K562 (cell line): ENCODE measurements at regions not wholly inside any gene's neighbourhood (a gene's known extent, or its start where the extent isn't known, plus 50 kb on each side); places are given as distances from the start of the nearest gene placed in this dataset.

Experiments used
- ATAC-seq: fragments of 200-7000 bp; cut with Tn5 transposase; 3 replicates; pipeline ENCODE4 v1.9.1; 2020; ENCODE audit warnings: moderate library complexity
- BruUV-seq: library from RNA; stranded (reverse); fragments of 400-500 nt; replicated peaks from 2 replicates; lab custom pipeline; 2021; lab: Mats Ljungman, UMichigan
- CTCF ChIA-PET: fragments of 300-600 bp; formaldehyde crosslinking; extraction: SDS; loops from one replicate; lab custom pipeline; 2021; ENCODE audit warnings: low intra/inter-chr PET ratio; lab: Yijun Ruan, JAX
- POLR2A ChIA-PET: fragments of 300-600, 350-650 bp; sonication (Branson Sonifier 250); formaldehyde crosslinking; extraction: SDS; loops from one replicate; lab custom pipeline; 2021; ENCODE audit warnings: antibody characterized with exemption, inconsistent platforms; lab: Yijun Ruan, JAX
- DNase-seq, 4 experiments: peaks; one replicate each; pipeline versions ENCODE4 v3.0.0 to v3.0.0-alpha.2; 2011 to 2018; ENCODE audit warnings: low spot score in 3 of 4, mixed read lengths in 3 of 4; ENCODE audit errors: extremely low read depth in 1 of 4
- FAIRE-seq: peaks from 2 replicates; lab custom pipeline; 2011; peaks lifted over from hg19 to GRCh38; lab: Jason Lieb, UNC
- H2AFZ ChIP-seq: 2 replicates; pipeline ENCODE4 v1.6.0; 2011; ENCODE audit warnings: low read depth, low read length, control low read depth, inconsistent platforms
- H3K27ac ChIP-seq: fragments of 200-600 bp; 3 replicates; pipeline ENCODE4 v1.8.0; 2011; ENCODE audit warnings: low read depth, mild to moderate bottlenecking, control low read depth, inconsistent platforms, low read length, moderate library complexity, mixed read lengths; ENCODE audit errors: extremely low read depth
- H3K27me3 ChIP-seq, 2 experiments: fragments of 300-600 bp in 1 of 2; 2 replicates in 1 of 2; 3 replicates in 1 of 2; pipeline versions ENCODE4 v1.6.0 to v1.8.0; 2011; ENCODE audit warnings: inconsistent platforms in 2 of 2, low read length in 2 of 2, mild to moderate bottlenecking in 1 of 2, mixed read lengths in 1 of 2, moderate library complexity in 1 of 2; ENCODE audit not compliant: control insufficient read depth in 2 of 2, insufficient read depth in 2 of 2
- H3K36me3 ChIP-seq: fragments of 300-600 bp; 3 replicates; pipeline ENCODE4 v1.8.0; 2011; ENCODE audit warnings: mild to moderate bottlenecking, low read length, inconsistent platforms; ENCODE audit not compliant: control insufficient read depth, insufficient read depth
- H3K4me1 ChIP-seq, 2 experiments: fragments of 200-600 bp in 1 of 2; replicated peaks in 1 of 2; 2 replicates in 1 of 2; 3 replicates in 1 of 2; pipeline versions ENCODE4 v1.5.1 to v1.8.0; 2011; ENCODE audit warnings: inconsistent platforms in 2 of 2, low read length in 2 of 2, mild to moderate bottlenecking in 1 of 2, mixed read lengths in 1 of 2, moderate library complexity in 1 of 2; ENCODE audit not compliant: control insufficient read depth in 2 of 2, insufficient read depth in 2 of 2
- H3K4me2 ChIP-seq: 2 replicates; pipeline ENCODE4 v1.6.1; 2011; ENCODE audit warnings: low read length, control low read depth, inconsistent platforms, mixed read lengths; ENCODE audit not compliant: insufficient read depth
- H3K4me3 ChIP-seq: fragments of 200-600 bp; sonication (generic), shearing (Covaris generic); 2 replicates; pipeline ENCODE4 v1.5.1; 2016; ENCODE audit warnings: control low read depth, inconsistent platforms
- H3K79me2 ChIP-seq: fragments of 200-600 bp; 3 replicates; pipeline ENCODE4 v1.8.0; 2011; ENCODE audit warnings: low read length, inconsistent platforms; ENCODE audit not compliant: control insufficient read depth, insufficient read depth
- H3K9ac ChIP-seq, 2 experiments: 2 replicates each; pipeline versions ENCODE4 v1.6.0 to v1.6.1; 2011; ENCODE audit warnings: low read depth in 2 of 2, low read length in 2 of 2, control low read depth in 1 of 2, inconsistent platforms in 1 of 2, mild to moderate bottlenecking in 1 of 2, mixed read lengths in 1 of 2; ENCODE audit not compliant: insufficient read depth in 1 of 2
- H3K9me1 ChIP-seq: one replicate; pipeline ENCODE4 v1.6.0; 2011; ENCODE audit warnings: inconsistent platforms, mild to moderate bottlenecking, low read length, moderate library complexity; ENCODE audit not compliant: control insufficient read depth, insufficient read depth
- H3K9me3 ChIP-seq: replicated peaks from 2 replicates; pipeline ENCODE4 v1.5.1; 2011; ENCODE audit warnings: low read depth, low read length, inconsistent platforms; ENCODE audit not compliant: control insufficient read depth, insufficient read depth
- H4K20me1 ChIP-seq: replicated peaks from 2 replicates; pipeline ENCODE4 v1.6.1; 2011; ENCODE audit warnings: low read length, inconsistent platforms, mixed read lengths; ENCODE audit not compliant: control insufficient read depth, insufficient read depth
- ATF2 ChIP-seq: sonication (generic); formaldehyde crosslinking; IDR thresholded peaks from 2 replicates; pipeline ENCODE4 v1.8.1; 2022; ENCODE audit warnings: missing genetic modification reagents
- BRF2 ChIP-seq: IDR thresholded peaks from 3 replicates; pipeline ENCODE4 v1.6.1; 2011; ENCODE audit warnings: borderline replicate concordance, mild to moderate bottlenecking; ENCODE audit not compliant: insufficient read length, insufficient read depth
- CHAMP1 ChIP-seq: fragments of 450-650 bp; IDR thresholded peaks from 2 replicates; pipeline ENCODE4 v1.6.1; 2016; ENCODE audit warnings: mild to moderate bottlenecking
- ELF1 ChIP-seq: fragments of 200-800 bp; sonication (Bioruptor generic); IDR thresholded peaks from 2 replicates; pipeline ENCODE4 v1.6.1; 2016; ENCODE audit warnings: missing genetic modification characterization, missing compliant biosample characterization
- FOXA1 ChIP-seq: fragments of 450-650 bp; IDR thresholded peaks from 2 replicates; pipeline ENCODE4 v1.6.1; 2016; ENCODE audit warnings: mild to moderate bottlenecking, borderline replicate concordance
- FOXA3 ChIP-seq, 2 experiments: fragments of 450-650 bp in 1 of 2; sonication (generic) in 1 of 2; formaldehyde crosslinking; IDR thresholded peaks in 1 of 2; conservative IDR thresholded peaks in 1 of 2; 2 replicates each; pipeline versions ENCODE4 v1.4.0 to v1.8.0; 2020 to 2022; ENCODE audit warnings: mild to moderate bottlenecking in 2 of 2, missing genetic modification reagents in 1 of 2
- LEF1 ChIP-seq: fragments of 450-650 bp; IDR thresholded peaks from 2 replicates; pipeline ENCODE4 v1.6.1; 2016; ENCODE audit warnings: mild to moderate bottlenecking
- MEIS2 ChIP-seq: fragments of 450-650 bp; IDR thresholded peaks from 2 replicates; pipeline ENCODE4 v1.6.1; 2014; ENCODE audit warnings: mild to moderate bottlenecking; ENCODE audit not compliant: partially characterized antibody
- ZBED1 ChIP-seq: IDR thresholded peaks from 2 replicates; pipeline ENCODE4 v1.6.1; 2014
- ZBTB9 ChIP-seq: fragments of 450-650 bp; formaldehyde crosslinking; IDR thresholded peaks from 2 replicates; pipeline ENCODE4 v1.4.0; 2020; ENCODE audit warnings: mild to moderate bottlenecking, moderate library complexity
- ZMIZ1 ChIP-seq, 2 experiments: fragments of 150-350 bp in 1 of 2; IDR thresholded peaks; 2 replicates each; pipeline ENCODE4 v1.6.1; 2012 to 2016; ENCODE audit warnings: low read depth in 2 of 2, low read length in 2 of 2, mild to moderate bottlenecking in 1 of 2, moderate library complexity in 1 of 2
- ZNF232 ChIP-seq: sonication (generic); formaldehyde crosslinking; IDR thresholded peaks from 2 replicates; pipeline ENCODE4 v1.8.0; 2022; ENCODE audit warnings: mild to moderate bottlenecking, missing genetic modification reagents
- ZNF384 ChIP-seq: IDR thresholded peaks from 2 replicates; pipeline ENCODE4 v1.6.1; 2012; ENCODE audit warnings: low read depth, low read length, improper control_type of control experiment
- WGBS: fragments of 100-300 bp; shearing (Covaris generic); methylation state at CpG from one replicate; pipeline ENCODE4 v1.1.6; 2016; ENCODE audit warnings: low coverage, mixed read lengths; ENCODE audit not compliant: insufficient coverage; ENCODE audit errors: missing lambda C conversion rate; 5-methylcytosine and 5-hydroxymethylcytosine counted together
- in situ Hi-C: fragments of 300-500 bp; cut with MboI; formaldehyde crosslinking; loops from 4 replicates; pipeline ENCODE4 v1.15.0; 2018; ENCODE audit warnings: inconsistent platforms, mixed read lengths
- intact Hi-C: fragments of 100-400 bp; cut with micrococcal nuclease; formaldehyde crosslinking; loops from 2 replicates; pipeline ENCODE4 v1.14.2; 2022

GRCh38 chr20:10763112-10763511, 89.3 kb upstream of the JAG1 start:
- ChIA-PET POLR2A (no interaction called here), CTCF (no interaction called here)
- WGBS: 0% methylated on average over 2 of the region's 2 CpGs
- no TSS peak for BruUV-seq
- Histone ChIP-seq H3K9me1 (no peaks in the 10 kb centered on the region), H3K4me1 (no peaks in the 10 kb centered on the region), H3K4me3 (no peak overlapping the region), H4K20me1 (no peaks in the 10 kb centered on the region), H3K79me2 (no peaks in the 10 kb centered on the region), H3K4me2 (no peak overlapping the region)
- intact Hi-C loops: no loop called here
- no peak for TF ChIP-seq ZBED1
- no peak for TF ChIP-seq FOXA1
- no peak for TF ChIP-seq ZNF384
- TF ChIP-seq CHAMP1: no peak
- no peak for TF ChIP-seq ATF2 (CRISPR knock-in tag)
- no peak for TF ChIP-seq LEF1
- no peak for TF ChIP-seq ZNF232 (CRISPR knock-in tag)
- no peak for TF ChIP-seq MEIS2
- no peak for TF ChIP-seq FOXA3 (CRISPR knock-in tag; conservative IDR thresholded peaks at IDR 0.05 in 1 of 2, IDR thresholded peaks at IDR 0.05 in 1 of 2)
- TF ChIP-seq ELF1: no peak
- TF ChIP-seq ZMIZ1 (IDR thresholded peaks at IDR 0.05; ENCODE audit: low read depth in 2 of 2, low read length in 2 of 2): no peak
- no peak for TF ChIP-seq ZBTB9 (CRISPR knock-in tag)
- TF ChIP-seq BRF2: no peak
- TF ChIP-seq, all 486 proteins: peak for 0
- no peak for FAIRE-seq
- ATAC-seq: no peak
- Histone ChIP-seq H3K27me3 (no peaks in the 10 kb centered on the region; a peak in 1 of 5 replicates), H3K36me3 (no peaks in the 10 kb centered on the region), H2AFZ (no peak overlapping the region), H3K9me3 (no peaks in the 10 kb centered on the region), H3K9ac (no peak overlapping the region), H3K27ac (no peak overlapping the region)
- DNase-seq: no peak
- in situ Hi-C loops: no loop called here
